NCI-H1417 (cell line): ENCODE measurements at regions not wholly inside any gene's neighbourhood (a gene's known extent, or its start where the extent isn't known, plus 50 kb on each side); places are given as distances from the start of the nearest gene placed in this dataset.
A peak's percentile ranks its signal among the peaks of the same experiment; 100 is the strongest.

Source experiments
- DNase-seq, 3 experiments: peaks; one replicate each; lab custom pipeline; 2025; lab: John Stamatoyannopoulos, UW

DNA sequence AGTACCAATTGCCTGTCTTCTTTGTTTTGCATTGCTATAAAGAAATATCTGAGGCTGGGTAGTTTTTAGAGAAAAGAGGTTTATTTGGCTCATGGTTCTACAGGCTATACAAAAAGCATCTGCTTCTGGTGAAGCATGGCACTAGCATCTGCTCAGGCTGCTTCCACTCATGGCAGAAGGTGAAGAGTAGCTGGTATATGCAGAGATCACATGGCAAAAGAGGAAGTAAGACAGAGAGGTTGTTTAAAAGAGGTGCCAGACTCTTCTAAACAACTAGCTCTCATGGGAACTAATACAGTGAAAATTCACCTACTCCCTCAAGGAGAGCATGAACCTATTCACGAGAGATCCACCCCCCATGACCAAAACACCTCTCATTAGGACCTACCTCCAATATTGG is 56.7 kb upstream of the GUCA2B start:
- DNase-seq = no peak

DNA sequence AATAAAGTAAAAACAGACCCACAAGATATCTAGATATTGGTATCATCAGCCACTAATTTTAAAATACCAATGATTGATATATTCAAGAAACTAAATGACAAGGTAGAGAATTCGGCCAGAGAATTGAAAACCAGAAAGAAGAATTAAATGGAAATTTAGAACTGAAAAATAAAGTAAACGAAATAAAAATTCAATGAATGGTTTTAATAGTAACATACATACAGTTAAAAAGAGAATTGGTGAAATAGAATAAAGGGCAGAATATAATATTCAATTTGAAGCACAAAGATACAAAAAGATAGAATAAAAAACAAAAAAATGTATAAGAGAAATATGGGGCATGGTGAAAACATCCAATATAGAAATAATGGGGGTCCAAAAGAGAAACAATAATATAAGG is 64.0 kb upstream of the GUCA2B start:
- no peak for DNase-seq

DNA sequence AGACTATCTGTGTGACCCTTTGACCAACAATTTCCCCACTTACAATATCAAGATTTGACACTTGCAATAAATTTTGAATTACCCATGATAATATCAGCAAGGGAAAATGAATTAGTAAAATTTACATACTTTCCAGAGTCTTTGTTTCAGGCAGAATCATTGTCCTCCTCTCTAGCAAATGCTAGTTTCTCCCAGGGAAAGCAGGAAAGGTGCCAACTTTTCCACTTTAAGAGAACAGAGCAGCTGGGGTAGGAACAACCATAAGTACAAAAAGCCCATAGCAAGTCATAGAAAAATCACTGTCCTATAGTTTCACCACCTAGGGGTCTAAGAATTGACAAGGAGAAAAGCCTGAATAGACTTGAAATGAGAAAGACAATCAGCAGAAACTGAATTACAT is 67.1 kb upstream of the GUCA2B start:
- no peak for DNase-seq

DNA sequence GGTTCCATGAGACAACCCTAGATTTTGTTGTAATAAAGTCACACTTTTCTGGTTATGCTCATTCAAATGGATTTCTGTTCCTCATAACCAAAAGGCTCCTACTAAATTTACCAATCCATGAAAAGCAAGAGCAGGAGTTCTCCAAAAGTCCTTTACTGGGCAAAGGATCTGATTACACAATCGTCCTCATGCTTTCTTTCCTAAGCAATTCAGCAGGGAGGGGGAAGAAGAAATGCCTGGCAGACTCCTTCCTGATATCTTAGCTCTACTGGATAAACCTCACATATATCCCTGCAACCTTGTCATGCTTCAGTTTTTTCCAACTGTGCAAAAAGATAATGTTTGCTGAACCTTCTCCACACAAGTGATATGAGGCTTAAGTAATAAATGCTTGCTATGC is 67.6 kb upstream of the GUCA2B start:
- DNase-seq = no peak

DNA sequence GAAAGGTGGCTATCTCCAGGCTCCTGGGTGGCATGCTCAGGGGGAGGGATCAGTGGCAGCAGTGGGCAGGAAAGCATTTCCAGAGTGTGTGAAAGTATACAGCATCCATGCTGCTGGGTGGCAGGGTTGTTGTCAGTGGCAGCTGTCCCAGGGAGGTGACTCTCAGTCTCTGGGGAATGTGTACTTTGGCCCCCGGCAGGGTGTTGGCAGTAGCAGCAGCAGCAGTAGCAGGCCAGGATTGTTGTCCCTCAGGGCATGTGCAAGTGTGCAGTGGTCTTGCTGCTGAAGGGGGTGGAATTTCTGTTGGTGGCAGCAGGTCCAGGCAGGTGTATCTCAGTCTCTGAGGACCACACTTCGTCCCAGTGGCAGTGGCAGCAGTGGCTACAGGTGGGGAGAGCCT is 71.7 kb upstream of the GUCA2B start:
- no peak for DNase-seq

DNA sequence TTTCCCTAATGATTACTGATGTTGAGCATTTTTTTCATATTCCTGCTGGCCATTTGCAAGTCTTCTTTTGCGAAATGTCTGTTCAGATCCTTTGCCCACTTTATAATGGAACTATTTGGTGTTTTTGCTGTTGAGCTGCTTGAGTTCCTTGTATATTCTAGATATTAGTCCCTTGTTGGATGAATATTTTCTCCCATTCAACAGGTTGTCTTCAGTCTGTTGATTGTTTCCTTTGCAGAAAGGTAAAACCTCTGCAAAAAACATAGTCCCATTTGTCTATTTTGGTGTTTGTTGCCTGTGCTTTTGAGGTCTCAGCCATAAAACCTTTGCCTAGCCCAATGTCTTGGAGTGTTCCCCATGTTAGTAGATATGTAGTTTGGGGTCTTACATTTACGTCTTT is 78.0 kb upstream of the GUCA2B start:
- no peak for DNase-seq

DNA sequence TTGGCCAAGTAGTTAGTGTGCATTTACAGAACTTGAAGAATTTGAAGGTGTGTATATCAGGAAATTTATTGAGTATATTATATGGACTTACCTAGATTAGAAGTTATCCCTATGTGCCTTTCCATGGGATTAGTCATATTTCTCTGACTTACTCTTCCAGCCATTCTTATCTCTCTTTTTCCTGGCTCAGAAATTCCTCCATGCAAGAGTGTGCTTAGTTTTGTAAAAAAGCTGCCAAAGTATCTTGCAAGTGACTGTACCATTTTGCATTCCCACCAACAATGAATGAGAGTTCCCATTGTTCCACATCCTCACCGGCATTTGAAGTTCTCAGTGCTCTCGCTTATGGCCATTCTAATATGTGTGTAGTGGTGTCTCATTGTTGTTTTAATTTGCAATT is 82.2 kb upstream of the GUCA2B start:
- no peak for DNase-seq

DNA sequence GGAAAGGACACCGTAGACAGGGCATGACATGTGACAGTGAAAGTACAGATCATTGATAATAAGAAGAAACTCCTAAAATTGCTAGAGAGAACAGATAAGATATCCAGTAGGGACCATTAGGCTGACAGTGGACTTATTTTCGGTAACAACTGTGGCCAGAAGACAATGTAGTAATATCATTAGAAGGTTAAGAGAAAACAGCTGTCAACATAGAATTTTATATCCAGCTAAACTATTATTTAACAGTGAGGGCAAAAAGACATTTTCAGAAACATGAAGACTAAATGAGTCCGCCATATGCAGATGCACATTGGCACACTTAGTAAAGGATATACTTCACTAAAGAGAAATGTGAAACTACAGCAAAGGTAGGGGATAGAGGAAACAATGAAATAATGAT is 95.4 kb upstream of the GUCA2B start:
- no peak for DNase-seq

DNA sequence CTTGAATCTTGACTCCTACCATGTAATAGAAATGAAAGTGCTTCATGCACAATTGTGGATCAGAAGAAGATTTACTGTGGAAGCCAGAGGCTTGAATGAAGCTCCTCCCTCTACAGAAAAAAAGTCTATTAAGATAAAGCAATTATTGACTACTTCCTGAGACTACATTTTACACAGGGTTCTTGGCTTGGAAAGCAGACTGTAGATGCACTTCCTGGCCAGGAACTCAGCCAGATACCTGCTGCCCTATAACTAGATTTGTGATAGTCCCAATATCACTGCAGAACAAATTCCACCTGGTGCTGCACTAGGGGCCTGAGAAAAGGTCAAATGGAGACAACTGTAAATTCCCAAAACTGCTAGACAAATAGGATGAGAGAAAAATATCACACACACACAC is 96.8 kb upstream of the GUCA2B start:
- no peak for DNase-seq

DNA sequence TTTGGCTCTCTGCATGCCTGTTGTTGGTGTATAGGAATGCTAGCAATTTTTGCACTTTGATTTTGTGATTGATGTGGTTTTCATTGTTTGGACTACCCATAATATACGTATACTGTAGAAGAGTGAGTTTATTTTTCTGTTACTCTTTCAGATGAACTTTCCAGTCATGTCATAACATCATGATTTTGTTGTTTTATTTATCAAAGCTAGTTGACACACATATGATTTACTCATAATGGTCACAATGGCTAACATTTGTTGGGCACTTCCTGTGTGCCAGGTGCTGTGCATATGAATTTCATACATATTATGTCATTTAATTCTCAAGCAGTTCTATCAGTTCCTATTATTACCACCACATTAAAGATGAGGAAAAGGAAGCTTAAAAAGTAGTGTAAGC is 98.1 kb upstream of the GUCA2B start:
- no peak for DNase-seq

DNA sequence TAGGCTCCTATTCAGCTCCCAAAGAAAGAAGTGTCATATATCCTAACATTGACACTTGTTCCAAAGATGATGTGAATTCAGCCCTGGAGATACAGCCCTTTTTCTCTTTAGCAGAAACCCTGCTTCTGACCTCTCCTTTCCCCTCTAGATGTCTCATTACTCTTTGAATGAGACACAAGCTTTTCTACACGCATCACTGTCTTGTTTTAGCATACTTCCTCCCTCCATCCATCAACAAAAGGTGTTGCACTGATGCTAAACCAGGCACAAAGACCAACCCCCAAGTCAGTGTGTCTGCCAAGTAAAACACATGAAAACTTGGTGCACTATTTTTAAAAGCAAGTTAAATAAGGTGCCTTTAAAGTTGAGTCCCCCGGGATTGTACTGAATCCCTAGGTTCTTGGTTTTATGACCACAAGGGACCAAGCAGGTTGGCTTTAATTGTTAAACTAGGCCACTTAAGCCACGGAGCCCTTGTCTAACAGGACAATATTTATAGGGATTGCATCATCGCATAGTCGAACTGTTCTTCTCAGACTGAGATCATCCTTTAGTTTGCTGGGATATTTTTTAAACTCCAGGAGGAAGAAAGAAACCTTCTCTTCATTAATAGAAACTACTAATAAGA is 101.0 kb upstream of the GUCA2B start:
- DNase-seq = no peak

DNA sequence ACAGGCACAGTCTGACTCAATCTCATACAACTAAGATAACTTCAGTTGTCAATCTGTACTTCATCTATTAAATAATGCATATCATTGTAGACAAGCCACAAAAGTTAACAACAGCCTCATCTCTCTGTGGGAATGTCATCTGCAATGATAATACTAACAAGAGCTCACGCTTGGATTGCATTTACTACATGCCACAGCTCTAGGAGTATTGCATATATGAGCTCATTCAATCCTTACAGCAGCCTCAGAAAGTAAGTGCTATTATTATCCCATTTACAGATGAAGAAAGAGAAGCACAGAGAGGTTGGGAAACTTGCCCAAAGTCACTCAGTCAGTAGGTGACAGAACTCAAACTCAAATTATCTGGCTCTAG is 105.7 kb upstream of the GUCA2B start:
- no peak for DNase-seq

DNA sequence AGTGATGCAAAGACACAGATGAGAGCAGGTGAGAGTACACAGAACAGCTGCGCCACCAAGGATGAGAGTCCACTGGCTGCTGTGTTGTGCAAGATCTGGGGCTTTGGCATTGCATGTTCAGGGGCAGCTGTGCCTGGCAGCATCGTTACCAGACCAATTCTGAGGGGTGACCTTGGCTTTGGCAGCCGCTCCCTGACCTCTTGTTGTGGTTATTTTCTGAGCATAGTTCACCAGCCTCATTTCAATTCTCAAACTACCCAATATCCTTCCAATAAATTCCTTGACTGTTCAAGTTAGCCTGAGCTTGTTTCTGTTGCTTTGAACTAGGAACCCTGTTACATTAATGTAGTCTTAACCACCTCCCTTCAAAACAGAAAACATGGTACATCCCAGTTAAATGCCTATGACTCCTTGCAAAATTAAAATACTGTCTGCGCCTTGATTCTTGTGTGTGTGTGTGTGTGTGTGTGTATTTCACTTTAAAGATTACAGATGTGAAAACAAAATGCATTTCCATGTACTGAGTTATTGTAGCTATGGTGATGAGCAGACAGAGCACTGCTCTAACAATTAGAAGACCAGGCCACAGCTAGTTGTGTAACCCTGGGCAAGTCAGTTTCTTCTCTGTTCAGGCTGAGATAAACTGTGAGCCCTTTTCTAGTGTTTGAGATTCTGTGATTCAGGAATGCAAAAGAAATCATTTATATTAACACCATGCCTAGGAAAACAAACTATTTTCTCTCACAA is 106.3 kb upstream of the GUCA2B start:
- peak; percentile 3 to 69 (median 32) for DNase-seq

DNA sequence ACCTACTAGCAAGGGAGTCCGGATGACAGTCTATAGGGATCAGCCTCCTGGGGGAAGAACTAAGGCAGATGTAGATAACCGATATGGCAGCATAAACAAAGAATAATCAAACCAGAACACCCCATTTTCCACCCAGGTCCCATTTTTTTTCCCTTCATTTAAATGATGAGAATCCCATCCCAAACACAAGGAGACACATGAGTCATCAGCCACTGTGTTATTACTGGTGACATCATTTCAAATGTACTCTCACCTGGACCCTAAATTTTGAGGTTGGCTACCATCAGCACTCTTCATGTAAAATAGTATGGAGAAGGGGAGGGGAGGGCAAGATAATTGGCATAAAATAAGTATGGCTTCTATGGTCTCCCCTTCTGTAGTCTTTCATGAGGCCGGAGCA is 108.9 kb upstream of the GUCA2B start:
- DNase-seq = no peak

DNA sequence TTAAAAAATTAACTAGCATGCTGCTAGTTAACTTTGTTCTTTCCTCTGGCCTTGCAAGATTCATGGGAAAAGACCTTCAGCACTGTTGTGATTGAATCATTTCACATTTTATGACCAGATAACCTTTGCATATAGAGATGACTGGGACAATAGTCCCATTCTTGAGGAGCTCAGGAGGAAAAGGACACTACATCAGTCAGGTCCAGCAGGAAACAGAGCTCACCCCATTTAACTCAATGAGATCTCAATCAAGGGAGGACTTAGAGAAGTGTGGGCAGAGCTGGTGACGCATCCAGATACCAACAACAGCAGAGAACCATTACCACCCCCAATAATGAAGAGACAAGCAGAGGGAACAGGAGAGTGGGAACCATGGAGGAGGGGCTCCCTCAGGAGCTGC is 109.4 kb upstream of the GUCA2B start:
- DNase-seq = no peak

DNA sequence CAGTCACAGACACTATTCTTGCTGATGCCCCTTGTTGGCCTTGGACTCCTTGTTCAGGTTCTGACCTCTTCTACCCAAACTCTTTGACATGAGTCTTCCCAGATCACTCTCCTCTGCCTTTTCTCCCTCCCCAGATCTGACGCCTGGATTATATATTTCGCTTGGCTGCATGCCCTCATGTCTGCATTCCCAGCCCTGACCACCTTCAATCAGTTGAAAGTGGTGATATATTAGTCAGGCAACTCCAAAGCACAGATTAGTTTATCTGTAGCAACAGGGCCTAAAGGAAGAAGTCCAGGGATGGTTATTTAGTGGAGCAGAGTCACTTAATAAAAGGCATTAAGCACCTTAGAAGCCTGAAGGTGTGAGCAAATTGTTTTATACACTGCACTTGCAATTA is 110.0 kb upstream of the GUCA2B start:
- DNase-seq = no peak

DNA sequence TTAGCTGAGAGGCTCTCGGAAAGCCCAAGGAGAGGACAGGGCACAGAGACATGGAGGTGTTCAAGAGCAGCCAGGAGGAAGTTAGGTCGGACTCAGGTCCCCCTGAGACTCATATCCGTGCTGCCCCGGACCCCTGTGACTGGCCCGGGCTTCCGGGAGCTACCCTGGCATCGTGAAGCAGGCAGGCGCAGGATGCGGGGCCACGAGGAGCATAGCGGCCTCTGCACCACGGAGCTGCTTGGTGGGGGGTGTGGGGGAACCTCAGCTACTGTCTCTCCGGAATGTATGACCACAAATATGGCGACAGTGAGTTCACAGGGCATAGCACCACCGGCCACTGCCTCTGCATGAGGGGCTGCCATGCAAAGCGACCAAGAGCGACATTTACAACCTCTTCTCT is 112.2 kb upstream of the GUCA2B start:
- no peak for DNase-seq

DNA sequence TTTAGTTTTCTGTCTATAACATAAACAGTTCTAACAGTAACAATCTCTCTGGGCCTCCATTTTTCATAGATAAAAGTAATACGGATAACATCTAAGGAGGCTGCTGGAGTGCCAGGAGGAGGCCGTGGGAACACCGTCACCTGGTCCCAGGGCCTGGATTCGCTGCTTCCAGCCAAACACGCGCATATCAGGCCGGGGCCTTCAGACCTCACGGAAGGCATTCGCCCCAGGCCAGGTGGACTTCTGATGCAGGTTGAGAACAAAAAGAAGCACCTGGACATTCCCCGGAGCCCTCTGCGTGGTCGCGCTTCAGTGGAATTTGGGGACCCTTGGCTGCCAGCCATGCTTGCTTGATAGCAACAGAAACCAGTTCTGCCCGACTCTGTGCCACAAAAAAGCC is 113.1 kb upstream of the GUCA2B start:
- DNase-seq = no peak

DNA sequence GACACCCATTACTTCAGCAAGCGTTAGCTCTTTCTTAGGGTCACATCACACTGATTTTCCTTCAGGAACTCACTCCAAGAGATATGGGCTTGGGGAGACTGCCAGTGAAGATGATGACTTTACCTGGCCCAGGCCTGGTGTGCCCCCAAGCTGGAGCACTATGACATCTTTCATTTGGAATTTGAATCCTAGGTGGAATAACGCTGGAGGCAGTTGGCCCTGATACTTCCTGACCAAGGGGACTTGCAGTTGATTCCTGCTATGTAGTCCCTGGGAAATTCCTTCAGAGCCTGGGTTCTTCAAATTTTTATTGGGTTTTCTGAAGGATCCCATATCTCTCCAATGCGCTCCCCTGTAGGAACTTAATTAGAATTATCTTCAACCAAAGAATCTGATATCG is 114.9 kb upstream of the GUCA2B start:
- DNase-seq = no peak

DNA sequence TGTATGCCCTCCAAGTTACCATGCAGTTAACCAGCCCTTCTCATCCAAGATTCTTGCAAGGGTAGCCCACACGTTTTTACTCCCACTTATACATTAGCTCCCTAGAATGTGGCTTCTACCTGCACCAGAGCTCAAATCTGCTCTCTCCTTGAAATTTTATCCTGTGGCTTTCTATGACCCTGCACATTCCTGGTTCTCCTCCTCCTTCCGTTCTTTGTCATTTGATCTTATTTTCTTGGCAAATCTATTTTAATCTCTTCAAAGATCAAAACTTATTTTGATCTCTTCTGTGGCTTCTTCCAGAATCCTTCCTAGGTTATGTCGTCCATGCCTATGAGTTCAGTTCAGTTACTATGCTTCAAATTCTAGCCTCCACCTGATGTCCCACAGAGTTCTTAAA is 115.6 kb upstream of the GUCA2B start:
- no peak for DNase-seq

DNA sequence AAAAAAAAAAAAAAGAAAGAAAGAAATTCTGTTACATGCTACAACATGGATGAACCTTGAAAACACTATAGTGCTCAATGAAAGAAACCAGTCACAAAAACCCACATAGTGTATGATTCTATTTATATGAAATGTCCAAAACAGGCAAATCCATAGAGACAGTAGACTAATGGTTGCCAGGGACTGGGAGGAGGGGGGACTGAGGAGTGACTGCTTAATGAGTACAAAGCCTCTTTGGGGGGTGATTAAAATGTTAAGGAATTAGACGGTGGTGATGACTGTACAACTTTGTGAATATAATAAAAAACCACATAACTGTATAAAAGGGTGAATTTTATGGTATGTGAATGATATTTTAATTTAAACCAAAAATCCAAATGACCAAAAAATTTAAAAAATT is 116.0 kb upstream of the GUCA2B start:
- no peak for DNase-seq

DNA sequence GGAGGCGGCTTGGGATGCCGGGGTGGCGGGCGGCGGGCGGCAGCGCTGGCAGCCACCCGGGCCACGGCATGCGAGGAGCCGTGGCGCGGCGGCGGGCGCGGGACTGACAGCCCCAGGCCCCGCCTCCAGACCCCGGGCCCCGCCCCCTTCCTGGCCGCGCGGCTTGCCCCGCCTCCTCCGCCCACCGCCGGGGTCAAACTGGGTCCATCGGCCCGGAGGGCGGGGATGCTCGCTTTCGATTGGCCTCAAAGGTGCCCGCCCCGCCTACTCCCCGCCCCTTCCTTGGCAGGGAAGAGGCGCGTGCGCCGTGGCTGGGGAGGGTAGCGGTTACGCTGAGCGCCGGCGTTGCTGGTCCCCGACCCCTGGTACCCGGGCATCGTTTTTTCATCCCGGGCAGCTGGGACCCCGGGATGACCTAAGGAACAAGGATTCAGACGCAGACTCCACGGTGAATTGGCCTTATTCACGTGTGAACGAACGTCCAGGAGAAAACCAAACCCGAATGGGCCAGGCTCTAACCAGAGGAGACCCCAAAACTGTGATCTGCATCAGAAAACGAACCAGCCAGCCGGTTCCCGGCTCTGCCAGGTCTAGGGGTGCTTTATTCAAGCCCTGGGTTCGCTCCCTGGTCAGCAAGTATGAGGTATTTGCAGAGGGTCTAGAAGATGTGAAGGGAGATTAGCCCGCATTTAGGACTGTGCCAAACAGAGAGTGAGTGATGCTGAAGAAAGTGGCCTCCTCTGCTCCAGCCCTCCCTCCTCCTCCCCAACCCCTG is 117.2 kb upstream of the GUCA2B start:
- peak; percentile 94 to 96 (median 96) for DNase-seq

DNA sequence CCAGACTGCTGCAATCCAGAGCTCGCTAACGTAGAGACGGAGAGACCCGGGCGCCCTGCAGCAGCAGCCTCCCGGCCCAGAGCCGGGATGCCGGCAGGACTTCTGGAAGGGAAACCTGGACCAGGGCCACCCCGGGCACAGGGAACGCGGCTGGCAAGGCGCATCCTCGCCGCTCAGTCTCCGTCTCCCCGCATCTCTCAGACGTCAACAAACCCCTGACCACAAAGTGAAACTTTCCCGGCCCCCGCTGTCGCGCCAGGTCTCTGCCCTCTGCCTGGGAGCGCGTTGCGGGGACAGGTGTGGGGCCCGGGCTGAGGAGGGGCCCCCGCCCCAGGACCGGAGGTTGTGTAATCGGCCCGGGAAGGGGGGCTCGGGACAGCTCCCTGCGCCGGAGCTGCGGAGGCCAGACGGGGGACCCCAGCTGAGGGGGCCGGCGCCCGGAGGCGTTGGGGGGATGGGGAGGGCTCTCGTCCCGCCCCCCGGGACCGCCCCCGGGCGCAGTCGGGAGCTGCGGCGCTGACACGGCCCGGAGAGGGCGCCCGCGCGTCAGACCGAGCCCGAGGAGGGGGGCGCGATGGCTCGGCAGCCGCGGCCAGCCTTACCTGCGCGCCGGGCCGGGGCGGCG is 116.6 kb upstream of the HIVEP3 start:
- DNase-seq = peak; percentile 44 to 88 (median 83)
